GM12865 (cell line): ENCODE measurements at regions not wholly inside any gene's neighbourhood (a gene's known extent, or its start where the extent isn't known, plus 50 kb on each side); places are given as distances from the start of the nearest gene placed in this dataset.

Source experiments
- DNase-seq: peaks from one replicate; pipeline ENCODE4 v3.0.0; 2010; ENCODE audit warnings: low read depth
- H3K4me3 ChIP-seq: 2 replicates; pipeline ENCODE4 v1.5.1; 2011; ENCODE audit warnings: mild to moderate bottlenecking, low read depth, low read length, control low read depth
- CTCF ChIP-seq: IDR thresholded peaks from 2 replicates; pipeline ENCODE4 v1.5.1; 2011; ENCODE audit warnings: low read length, control low read depth, low read depth, inconsistent platforms; ENCODE audit not compliant: insufficient read depth; ENCODE audit errors: missing control alignments

GRCh38 chr22:49291169-49291568 is 536.5 kb downstream of the BRD1 start:
- TF ChIP-seq CTCF, result no peak
- DNase-seq, result no peak
- no peak overlapping the region for H3K4me3 ChIP-seq

- TF ChIP-seq CTCF, result no peak
- DNase-seq, result no peak
Observed at GRCh38 chr22:49290711-49291110, 537.0 kb downstream of the BRD1 start.

GRCh38 chr22:49289822-49290679 is 537.6 kb downstream of the BRD1 start:
- no peak for DNase-seq
- no peak overlapping the region for H3K4me3 ChIP-seq
- TF ChIP-seq CTCF, result no peak

More at GRCh38 chr22:49290711-49291110, 537.0 kb downstream of the BRD1 start:
- H3K4me3 ChIP-seq, result no peak overlapping the region

- TF ChIP-seq CTCF, result no peak
- no peak overlapping the region for H3K4me3 ChIP-seq
- no peak for DNase-seq
Observed at GRCh38 chr22:49286181-49286760, 541.4 kb downstream of the BRD1 start.

- no peak for TF ChIP-seq CTCF
- H3K4me3 ChIP-seq, result no peak overlapping the region
- no peak for DNase-seq
Observed at GRCh38 chr22:49284931-49285330, 542.7 kb downstream of the BRD1 start.

- no peak for DNase-seq
- TF ChIP-seq CTCF, result no peak
- H3K4me3 ChIP-seq, result no peak overlapping the region
Observed at GRCh38 chr22:49284056-49284784, 543.5 kb downstream of the BRD1 start.
